Muscle layer of duodenum (tissue), 2 donors: ENCODE measurements at regions not wholly inside any gene's neighbourhood (a gene's known extent, or its start where the extent isn't known, plus 50 kb on each side); places are given as distances from the start of the nearest gene placed in this dataset.

Experiments used
- H3K27ac ChIP-seq: one replicate; pipeline ENCODE4 v1.7.0; 2013; ENCODE audit warnings: mild to moderate bottlenecking, low read length
- H3K27me3 ChIP-seq: one replicate; pipeline ENCODE4 v1.7.0; 2013; ENCODE audit warnings: low read depth, mild to moderate bottlenecking, control low read depth, low read length
- H3K36me3 ChIP-seq, 2 donors: one replicate each; pipeline ENCODE4 v1.7.0; 2013; ENCODE audit warnings: low read length in 2 of 2, control low read depth in 1 of 2, mild to moderate bottlenecking in 1 of 2; ENCODE audit not compliant: insufficient read depth in 2 of 2, control insufficient read depth in 1 of 2
- H3K4me1 ChIP-seq, 2 donors: one replicate each; pipeline ENCODE4 v1.7.0; 2013; ENCODE audit warnings: low read length in 2 of 2, mild to moderate bottlenecking in 2 of 2, control low read depth in 1 of 2, moderate library complexity in 1 of 2; ENCODE audit not compliant: insufficient read depth in 2 of 2, control insufficient read depth in 1 of 2
- H3K4me3 ChIP-seq, 2 donors: one replicate each; pipeline ENCODE4 v1.7.0; 2013; ENCODE audit warnings: low read length in 2 of 2, low read depth in 1 of 2, mild to moderate bottlenecking in 1 of 2
- H3K9me3 ChIP-seq, 2 donors: one replicate each; pipeline ENCODE4 v1.7.0; 2013; ENCODE audit warnings: low read length in 2 of 2, control low read depth in 1 of 2, mild to moderate bottlenecking in 1 of 2; ENCODE audit not compliant: control insufficient read depth in 1 of 2
- donor health status: healthy.

- Histone ChIP-seq H3K27me3 (no peaks in the 10 kb centered on the region), H3K36me3 (no peaks in the 10 kb centered on the region), H3K4me1 (no peaks in the 10 kb centered on the region), H3K9me3 (peaks cover 0 to 8% of the 10 kb centered on the region in 2 donors), H3K4me3 (no peak overlapping the region), H3K27ac (no peak overlapping the region)
These were observed 396.4 kb upstream of the MEX3C start for GRCh38 chr18:51593931-51594330.

GRCh38 chr18:51603111-51603510, 405.6 kb upstream of the MEX3C start:
- no peak overlapping the region for H3K4me3 ChIP-seq
- no peaks in the 10 kb centered on the region for H3K27me3 ChIP-seq
- no peaks in the 10 kb centered on the region for H3K36me3 ChIP-seq
- H3K27ac ChIP-seq = no peak overlapping the region
- no peaks in the 10 kb centered on the region for H3K4me1 ChIP-seq
- no peaks in the 10 kb centered on the region for H3K9me3 ChIP-seq

- no peaks in the 10 kb centered on the region for H3K9me3 ChIP-seq
- no peaks in the 10 kb centered on the region for H3K4me1 ChIP-seq
- no peaks in the 10 kb centered on the region for H3K36me3 ChIP-seq
- H3K27me3 ChIP-seq = no peaks in the 10 kb centered on the region
- H3K27ac ChIP-seq = no peak overlapping the region
- H3K4me3 ChIP-seq = no peak overlapping the region
These were observed 406.1 kb upstream of the MEX3C start for GRCh38 chr18:51603551-51603950.

GRCh38 chr18:51610481-51610880, 413.0 kb upstream of the MEX3C start:
- no peaks in the 10 kb centered on the region for H3K4me1 ChIP-seq
- H3K36me3 ChIP-seq = no peaks in the 10 kb centered on the region
- no peaks in the 10 kb centered on the region for H3K27me3 ChIP-seq
- H3K9me3 ChIP-seq = no peaks in the 10 kb centered on the region
- no peak overlapping the region for H3K27ac ChIP-seq
- H3K4me3 ChIP-seq = no peak overlapping the region

- no peaks in the 10 kb centered on the region for H3K36me3 ChIP-seq
- H3K4me3 ChIP-seq = no peak overlapping the region
- H3K9me3 ChIP-seq = no peaks in the 10 kb centered on the region
- H3K27me3 ChIP-seq = no peaks in the 10 kb centered on the region
- H3K4me1 ChIP-seq = no peaks in the 10 kb centered on the region
- no peak overlapping the region for H3K27ac ChIP-seq
These were observed 413.8 kb upstream of the MEX3C start for GRCh38 chr18:51611326-51611725.

- no peaks in the 10 kb centered on the region for H3K4me1 ChIP-seq
- H3K36me3 ChIP-seq = no peaks in the 10 kb centered on the region
- H3K27me3 ChIP-seq = no peaks in the 10 kb centered on the region
- H3K4me3 ChIP-seq = no peak overlapping the region
- H3K9me3 ChIP-seq = no peaks in the 10 kb centered on the region
- no peak overlapping the region for H3K27ac ChIP-seq
These were observed 416.6 kb upstream of the MEX3C start for GRCh38 chr18:51614033-51614432.

- Histone ChIP-seq H3K27ac (no peak overlapping the region), H3K27me3 (no peaks in the 10 kb centered on the region), H3K4me1 (no peaks in the 10 kb centered on the region), H3K36me3 (no peaks in the 10 kb centered on the region), H3K9me3 (no peaks in the 10 kb centered on the region), H3K4me3 (no peak overlapping the region)
These were observed 417.6 kb upstream of the MEX3C start for GRCh38 chr18:51614967-51615571.

GRCh38 chr18:51617167-51617566, 419.7 kb upstream of the MEX3C start:
- Histone ChIP-seq H3K36me3 (no peaks in the 10 kb centered on the region), H3K4me3 (no peak overlapping the region), H3K4me1 (no peaks in the 10 kb centered on the region), H3K27ac (no peak overlapping the region), H3K9me3 (no peaks in the 10 kb centered on the region), H3K27me3 (no peaks in the 10 kb centered on the region)

- Histone ChIP-seq H3K4me3 (no peak overlapping the region), H3K27me3 (no peaks in the 10 kb centered on the region), H3K36me3 (no peaks in the 10 kb centered on the region), H3K27ac (no peak overlapping the region), H3K4me1 (no peaks in the 10 kb centered on the region), H3K9me3 (no peaks in the 10 kb centered on the region)
These were observed 420.2 kb upstream of the MEX3C start for GRCh38 chr18:51617572-51618260.

- H3K4me3 ChIP-seq = no peak overlapping the region
- H3K27ac ChIP-seq = no peak overlapping the region
- no peaks in the 10 kb centered on the region for H3K27me3 ChIP-seq
- H3K36me3 ChIP-seq = no peaks in the 10 kb centered on the region
- H3K9me3 ChIP-seq = no peaks in the 10 kb centered on the region
- no peaks in the 10 kb centered on the region for H3K4me1 ChIP-seq
These were observed 421.8 kb upstream of the MEX3C start for GRCh38 chr18:51619283-51619682.

GRCh38 chr18:51621113-51621863, 423.8 kb upstream of the MEX3C start:
- Histone ChIP-seq H3K36me3 (no peaks in the 10 kb centered on the region), H3K4me1 (no peaks in the 10 kb centered on the region), H3K4me3 (no peak overlapping the region), H3K27ac (no peak overlapping the region), H3K27me3 (no peaks in the 10 kb centered on the region), H3K9me3 (no peaks in the 10 kb centered on the region)
